HG03066 (cell line): ENCODE measurements at regions not wholly inside any gene's neighbourhood (a gene's known extent, or its start where the extent isn't known, plus 50 kb on each side); places are given as distances from the start of the nearest gene placed in this dataset.

Source experiments
- ATAC-seq: cut with Tn5 transposase; IDR thresholded peaks from one replicate; pipeline ENCODE4 v1.9.1; 2021; ENCODE audit warnings: low read depth; ENCODE audit not compliant: unreplicated experiment

DNA sequence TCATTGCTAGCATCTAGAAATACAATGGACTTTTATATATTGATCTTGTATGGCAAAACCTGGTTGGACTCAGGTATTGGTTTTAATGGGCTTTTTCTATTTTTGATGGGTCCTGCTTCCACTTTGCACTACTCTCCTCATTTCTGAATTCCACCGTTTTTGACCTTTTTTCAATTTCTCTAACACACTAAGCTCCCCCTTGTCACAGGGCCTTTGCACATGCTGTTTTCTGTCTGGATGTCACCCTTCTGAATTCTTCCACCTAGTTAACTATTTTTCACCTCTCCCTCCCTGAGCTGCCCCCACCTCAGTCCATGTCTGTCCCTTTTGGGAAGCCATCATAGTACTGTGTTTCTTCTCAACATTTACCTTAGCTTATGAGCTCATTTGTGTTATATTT lies 112.7 kb upstream of the FRMD6 start:
- ATAC-seq = no peak

DNA sequence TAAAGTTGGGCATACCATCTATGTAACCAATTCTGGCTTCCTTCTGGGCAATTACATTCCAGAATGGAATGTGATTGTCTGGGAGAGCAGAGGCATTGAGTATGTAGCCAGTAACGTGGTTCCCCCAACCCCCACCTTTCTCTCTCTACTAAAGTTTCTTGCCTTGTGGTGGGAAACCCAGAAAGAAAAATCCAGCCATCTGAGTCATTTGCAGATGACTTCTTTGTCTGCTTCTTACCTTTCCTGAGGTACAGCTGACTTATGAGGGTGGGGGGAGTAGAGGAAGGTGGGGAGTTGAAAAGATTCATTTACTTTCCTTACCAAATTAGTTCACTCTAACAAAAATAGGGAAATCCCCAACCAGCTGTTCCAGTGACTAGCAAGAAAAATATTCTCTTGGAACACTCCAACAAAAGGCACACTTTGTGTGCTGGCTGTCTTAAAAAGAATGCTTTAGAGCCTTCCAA lies 112.1 kb upstream of the FRMD6 start:
- no peak for ATAC-seq

DNA sequence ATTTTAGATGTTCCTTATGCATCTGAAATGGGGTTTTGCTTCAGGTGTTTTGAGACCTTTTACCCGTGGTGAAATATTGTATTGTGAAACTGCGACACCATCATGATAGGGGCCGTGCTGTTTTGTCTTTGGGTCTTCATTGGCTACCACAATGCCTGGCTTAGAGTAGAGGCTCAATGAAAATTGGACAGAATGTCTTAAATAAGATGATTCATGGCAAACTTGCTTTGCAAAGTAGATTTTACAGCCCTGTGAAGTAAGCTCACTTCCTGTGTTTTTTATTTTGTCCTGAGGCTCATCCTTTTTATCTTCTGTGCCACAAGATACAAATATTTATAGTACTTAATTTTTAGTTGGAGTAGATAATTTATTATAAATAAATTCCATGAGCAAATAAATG lies 111.3 kb upstream of the FRMD6 start:
- ATAC-seq = no peak

DNA sequence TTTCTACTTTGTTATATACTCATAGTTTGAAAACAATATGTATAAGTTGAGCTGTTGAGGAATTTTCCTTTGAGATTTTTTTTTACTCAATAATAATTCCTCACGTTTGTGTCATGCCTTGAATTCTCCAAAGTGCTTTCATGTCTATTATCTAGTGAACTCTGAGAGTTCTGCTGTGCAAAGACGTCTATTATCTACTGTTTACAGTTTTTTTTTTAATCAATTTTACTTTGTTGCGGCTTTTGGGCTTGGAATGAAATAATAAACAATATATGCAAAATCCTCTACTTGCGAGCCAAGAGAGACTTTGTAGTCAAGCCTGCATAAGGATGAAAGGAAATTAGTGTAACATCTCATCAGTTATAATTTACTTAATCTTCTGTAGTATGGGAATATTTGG lies 107.2 kb upstream of the FRMD6 start:
- ATAC-seq = no peak

DNA sequence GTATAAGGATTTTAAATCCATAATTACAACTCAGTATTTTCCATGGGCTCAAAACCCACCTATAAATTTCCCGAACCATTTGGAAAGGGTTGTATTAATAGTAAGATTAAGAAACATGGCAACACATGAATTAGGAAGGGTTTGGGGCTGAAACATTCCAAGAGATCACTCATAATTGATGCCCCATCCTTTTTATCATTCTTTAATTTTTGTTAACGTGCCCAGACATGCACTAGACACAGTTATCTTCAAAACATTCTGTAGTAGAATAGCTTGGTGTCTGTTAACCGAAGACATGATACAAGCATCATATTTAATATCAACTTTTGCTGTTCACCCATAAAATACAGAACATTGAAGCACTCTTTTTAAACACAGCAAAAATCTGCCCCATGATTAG lies 106.8 kb upstream of the FRMD6 start:
- ATAC-seq = no peak

DNA sequence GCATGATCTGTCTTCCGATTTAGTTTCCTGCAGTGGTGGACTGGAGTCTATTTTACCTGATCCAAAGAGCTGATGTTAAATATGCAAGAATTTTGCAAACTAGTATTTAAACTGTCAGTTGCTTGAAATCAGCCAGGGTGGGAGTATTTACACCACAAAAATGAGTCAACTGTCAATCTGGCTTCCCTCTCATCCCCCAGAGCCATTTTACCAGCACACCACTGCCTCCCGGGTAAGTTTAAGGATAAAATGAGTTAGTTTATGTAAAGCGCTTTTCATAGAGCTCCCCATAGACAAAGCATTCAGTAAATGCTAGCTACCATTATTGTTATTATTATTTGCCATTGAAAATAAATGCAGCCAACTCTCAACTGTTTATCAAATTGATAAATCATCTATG lies 106.3 kb upstream of the FRMD6 start:
- ATAC-seq = no peak

DNA sequence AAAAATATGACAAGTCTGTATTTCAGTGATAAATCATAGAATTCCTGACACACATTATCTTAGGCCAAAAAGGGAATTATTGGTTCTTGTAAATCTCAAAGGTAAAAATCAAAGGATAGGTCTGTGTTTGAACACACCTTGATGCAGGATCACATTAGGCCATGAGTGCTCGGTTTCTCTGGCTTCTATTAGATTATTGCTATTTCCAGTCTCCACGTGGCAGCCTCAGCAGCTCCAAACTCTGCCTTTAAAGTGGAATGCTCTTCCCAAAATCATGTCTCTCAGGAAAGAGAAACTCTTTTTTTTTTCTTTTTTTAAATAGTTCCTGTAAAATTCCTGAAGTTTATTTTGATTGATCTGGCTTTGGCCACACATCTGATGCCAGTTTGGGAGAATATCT lies 105.6 kb upstream of the FRMD6 start:
- ATAC-seq = no peak

DNA sequence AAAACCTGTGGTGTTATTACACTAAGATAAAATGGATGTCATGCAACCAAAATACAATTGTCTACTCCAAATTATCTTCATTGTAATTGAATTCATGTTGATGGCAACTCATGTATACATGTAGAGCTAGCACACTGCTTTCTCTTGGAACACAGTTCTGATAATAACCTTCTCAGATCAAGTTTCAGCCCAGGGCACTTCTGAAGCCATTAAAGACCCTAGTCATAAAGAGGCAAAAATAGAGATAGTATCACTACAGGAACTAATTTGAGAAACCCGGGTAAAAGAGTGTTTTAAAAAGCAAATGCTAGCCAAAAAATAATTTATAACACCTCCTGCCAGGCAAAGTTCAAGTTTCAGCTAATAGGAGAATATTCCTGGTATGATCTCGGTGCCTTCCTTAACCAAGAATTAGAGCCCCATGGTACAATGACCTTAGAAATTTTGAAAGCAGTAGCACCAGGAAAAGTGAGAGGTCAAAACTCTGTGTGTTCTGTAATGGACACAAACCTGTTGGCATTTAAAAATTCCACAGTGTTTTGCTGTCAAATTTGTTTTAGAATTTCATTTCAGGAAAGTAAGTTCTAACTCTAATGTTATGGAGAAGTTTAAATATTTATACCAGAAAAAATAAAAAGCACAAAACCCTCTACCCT lies 105.0 kb upstream of the FRMD6 start:
- ATAC-seq = no peak

DNA sequence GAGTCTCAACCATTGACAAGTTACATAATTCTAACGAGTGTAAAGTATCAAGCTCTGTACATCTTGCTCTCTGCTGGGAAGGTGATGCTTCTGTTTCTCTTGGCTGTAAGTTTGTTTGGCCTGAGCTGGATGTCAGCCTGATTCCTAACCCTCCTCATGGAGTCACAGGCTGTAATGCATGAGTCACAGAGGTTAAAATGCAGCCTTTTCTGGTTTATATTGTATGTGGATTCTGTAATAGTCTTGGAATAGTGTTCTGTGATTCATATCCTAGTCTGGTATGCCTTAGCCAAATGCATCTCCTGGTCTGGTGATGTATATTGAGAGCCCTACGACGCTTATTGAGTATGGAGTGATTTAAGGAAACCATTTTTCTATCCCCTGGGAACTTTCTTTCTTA lies 104.5 kb upstream of the FRMD6 start:
- no peak for ATAC-seq

DNA sequence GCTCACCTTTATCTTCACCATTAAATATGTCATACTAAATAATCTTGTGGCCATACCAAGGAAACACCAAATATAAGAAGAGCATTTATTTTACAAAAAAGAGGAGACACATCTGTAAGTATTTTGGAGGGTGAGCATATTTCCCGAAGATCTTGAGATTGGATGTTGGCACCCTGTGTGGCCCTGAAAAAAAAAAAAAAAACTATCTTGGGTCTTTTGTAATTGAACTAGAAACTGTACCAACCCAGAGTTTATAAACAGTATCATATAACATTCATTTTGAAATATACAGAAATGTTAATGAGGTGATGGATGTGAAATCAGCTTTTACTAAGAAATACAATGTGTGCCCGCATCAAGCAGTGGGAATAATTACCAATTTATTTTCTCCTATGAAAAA lies 104.0 kb upstream of the FRMD6 start:
- no peak for ATAC-seq

DNA sequence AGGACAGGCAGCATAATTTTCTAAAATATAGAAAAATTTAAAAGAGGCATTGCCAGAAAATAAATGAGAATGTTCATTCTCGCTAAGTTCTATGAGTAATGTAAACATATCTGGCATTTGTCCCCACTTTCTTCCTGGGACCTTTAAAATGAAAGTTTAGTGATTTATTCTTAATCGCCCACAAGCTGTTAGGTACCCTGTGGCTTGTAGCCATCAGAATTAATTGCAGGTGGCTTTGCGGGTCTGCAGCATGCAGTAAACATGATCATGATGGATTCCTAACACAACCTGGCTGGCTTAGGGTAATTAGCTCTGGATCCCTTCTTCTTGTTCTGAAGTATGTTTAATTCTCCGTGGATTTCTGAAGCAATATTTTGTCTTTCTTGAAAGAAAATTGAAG lies 103.5 kb upstream of the FRMD6 start:
- no peak for ATAC-seq

DNA sequence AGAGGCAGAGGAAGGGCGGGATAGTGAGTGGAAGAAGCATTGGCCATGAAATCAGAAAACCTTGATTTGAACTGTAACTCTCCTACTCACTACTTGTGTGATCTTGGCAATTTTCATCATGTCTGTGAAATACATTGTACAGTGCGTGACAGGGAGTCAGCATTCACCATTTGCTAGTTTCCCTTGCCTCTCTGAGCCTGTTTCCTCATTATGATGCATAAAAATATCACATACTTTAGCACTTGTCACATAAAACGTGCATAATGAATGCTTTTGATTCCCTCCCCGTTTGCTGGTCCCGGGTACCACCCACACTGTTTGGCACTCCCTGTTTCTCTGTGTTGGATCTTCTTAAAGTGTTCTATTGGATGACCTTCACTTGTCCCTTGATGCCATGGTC lies 101.1 kb upstream of the FRMD6 start:
- ATAC-seq = no peak

DNA sequence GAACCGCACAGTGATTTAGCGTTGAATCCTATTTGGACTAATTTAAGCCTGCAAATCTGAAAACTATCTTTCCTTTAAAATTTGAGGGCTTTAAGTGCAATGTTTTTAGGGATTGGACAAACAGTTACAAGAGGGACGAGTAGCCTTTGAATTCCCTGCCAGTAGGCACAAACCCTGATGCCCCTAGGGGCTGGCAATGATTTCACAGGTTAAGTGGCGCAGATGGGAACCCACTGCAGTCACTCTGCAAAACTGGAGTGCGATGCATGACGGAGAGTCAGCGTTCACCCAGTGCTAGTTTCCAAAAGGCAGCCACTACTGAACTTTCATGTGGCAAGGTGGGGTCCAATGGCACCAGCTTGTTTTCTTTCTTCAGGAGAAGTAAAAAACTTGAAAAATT lies 99.4 kb upstream of the FRMD6 start:
- no peak for ATAC-seq

DNA sequence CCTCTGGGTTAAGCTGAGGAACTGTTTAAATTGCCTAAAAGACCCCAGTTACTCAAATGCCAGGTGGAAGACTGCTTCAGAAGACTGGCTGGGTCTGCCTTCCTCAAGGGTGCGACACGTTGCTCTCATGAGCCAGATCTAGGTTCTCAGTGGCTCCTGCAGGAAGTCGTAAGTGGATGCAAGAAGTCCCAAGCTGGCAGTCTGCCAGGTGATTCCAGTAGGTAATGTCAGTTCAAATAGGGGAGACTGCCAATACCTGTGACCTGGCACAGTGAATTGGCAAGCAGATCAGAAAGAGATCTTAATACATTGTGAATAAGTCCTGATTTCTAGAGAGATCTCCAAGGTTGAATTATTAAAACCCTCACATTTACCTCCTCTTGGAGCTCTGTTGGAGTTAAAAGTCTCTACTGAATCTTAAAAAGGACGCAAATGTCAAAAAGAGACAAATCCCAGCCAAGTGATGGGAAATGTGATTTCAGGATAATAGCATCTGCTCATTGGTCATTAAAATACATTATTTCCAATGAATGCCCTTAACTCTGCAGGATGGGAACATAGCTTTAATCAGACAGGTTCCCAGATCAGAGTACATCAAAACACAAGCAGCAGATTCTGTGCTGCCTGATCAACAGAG lies 98.8 kb upstream of the FRMD6 start:
- no peak for ATAC-seq

DNA sequence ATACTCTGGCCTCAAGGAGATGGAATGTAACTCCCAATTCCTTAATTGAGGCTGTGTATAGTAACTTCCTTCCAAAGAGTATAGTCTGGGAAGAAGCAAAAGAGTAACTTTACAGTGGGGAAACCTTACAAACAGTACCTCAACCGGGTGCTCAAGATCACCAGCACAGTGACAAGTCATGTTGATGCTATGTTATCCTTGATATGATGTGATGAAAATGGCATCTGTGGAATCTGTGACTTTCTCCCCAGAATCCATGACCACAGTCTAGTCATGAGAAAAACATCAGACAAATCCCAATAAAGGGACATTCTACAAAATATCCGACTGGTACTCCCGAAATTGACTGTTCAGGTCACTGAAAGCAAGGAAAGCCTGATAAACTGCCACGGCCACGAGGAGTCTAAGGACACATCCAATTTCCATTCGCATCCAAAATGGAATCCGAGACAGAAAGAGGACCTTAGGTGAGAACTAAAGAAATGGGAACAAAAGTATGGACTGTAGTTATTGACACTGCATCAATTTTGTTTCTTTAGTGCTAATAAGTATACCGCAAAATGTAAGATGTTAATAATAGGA lies 97.3 kb upstream of the FRMD6 start:
- no peak for ATAC-seq

DNA sequence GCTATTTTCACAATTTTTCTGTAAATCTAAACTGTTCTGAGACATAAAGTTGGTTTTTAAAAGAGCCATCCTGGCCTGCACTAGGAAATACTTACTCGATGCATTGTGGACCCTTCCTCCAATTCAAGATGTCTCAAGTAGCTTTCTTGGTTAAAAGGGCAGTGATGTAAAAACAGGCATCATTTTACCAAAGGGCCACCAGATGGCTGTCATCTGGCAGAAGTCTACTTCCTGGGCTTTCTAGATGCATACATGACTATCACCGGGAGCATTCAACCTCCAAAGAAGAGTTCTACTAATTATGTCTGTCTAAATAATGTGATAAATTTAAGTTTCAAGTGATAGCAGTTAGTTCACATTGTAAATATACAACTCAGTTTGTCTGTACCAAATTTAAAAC lies 96.8 kb upstream of the FRMD6 start:
- ATAC-seq = no peak

DNA sequence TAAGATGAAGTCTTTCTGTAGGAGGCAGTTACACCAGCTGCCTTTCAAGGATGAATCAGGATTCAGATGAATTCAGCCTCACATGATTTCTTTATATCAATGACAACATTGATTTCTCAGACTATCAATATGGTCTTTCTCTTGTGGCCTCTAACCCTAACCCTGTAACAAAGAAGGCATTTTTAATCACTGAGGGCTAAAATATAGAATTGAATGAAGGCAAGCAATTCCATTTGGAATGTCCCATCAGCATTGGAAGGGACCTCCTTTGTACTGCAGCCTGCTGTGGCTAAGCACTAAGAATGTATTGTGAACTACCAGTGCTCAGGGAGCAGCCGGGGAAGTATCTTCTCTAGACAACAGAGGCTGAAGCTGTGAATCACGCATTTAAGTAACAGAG lies 90.6 kb upstream of the FRMD6 start:
- ATAC-seq = no peak

DNA sequence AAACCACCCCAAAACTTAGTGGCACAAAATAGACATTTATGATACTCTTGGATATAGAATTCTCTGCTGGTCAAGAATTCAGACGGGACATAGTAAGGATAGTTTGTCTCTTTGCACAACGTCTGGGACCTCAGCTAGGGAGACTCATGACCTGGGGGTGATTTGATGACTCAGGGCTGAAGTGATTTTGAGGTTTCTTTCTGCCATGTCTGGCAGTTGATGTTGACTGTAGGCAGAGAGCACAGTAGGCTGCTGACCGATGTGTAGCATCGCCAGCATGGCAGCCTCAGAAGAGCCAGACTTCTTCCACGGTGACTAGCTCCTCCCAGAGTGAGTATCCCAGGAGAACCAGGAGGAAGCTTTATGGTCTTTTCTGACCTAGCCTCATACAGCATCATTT lies 88.9 kb upstream of the FRMD6 start:
- no peak for ATAC-seq

DNA sequence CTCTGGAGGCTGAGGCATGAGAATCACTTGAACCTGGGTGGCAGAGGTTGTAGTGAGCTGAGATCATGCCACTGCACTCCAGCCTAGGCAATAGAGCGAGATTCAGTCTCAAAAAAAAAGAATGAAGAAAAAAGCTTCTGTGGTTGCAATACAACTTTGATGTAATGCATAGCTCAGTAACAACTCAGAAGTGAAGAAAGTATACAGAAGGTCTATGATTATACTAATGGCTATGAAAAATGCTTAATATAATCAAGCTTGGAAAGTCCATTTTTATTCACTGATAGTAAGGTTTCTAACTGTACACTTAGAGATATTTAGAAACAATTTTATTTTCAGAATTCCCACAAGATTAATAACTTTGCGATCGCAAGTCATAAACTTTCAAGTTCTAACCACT lies 88.2 kb upstream of the FRMD6 start:
- ATAC-seq = no peak

DNA sequence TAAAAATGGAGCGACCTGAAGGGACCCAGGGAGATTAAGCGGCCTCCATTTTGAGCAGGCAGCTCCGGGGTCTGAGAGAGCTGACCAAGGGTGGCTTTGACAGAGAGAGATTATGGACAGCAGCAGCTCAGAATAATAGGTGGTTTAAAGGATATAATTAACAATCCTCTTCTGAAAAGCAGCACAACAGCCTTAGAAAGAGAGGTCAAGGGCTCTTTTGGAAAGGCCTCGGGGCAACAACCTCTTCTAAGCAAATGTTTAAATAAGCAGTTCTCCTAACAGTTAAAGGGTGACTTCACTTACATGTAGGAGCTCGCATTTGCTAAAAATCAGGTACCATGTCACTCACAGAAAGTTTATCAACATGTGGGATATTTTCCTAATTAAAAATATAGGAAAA lies 87.2 kb upstream of the FRMD6 start:
- no peak for ATAC-seq

DNA sequence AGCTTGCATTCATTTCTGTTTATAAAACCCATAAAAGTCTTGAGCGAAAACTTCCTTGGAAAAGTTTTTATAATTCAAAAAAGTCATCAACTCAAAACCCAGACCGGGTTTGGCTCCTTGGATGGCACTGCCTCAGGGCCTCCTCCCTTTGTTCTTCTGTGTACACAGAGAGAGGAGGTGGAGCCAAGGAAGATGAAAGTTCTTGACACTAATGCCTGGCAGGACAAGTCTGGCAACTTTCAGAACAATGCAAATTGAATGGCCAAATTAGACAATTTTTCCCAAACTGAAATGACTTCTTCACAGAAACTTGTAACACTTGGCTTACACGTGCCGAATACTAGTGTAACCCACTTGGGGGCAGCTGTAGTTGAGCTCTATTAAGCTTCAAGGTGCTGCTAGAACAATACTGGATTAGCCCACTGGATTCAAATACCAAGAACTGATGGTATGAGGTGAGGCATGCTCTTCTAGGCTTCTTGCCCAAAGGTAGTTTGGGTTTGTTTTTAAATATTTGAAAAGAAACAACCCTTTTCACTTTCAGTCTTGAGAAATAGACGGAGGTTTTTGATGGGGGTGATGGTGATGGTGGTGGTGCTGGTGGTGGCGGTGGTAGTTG lies 86.6 kb upstream of the FRMD6 start:
- ATAC-seq = no peak
